Spinal cord (tissue), 9 donors: ENCODE measurements at regions not wholly inside any gene's neighbourhood (a gene's known extent, or its start where the extent isn't known, plus 50 kb on each side); places are given as distances from the start of the nearest gene placed in this dataset.

Experiments used
- DNase-seq, 6 donors: peaks; one replicate each; pipeline versions ENCODE4 v3.0.0 to v3.0.0-alpha.2; 2013 to 2015; ENCODE audit warnings: low spot score in 6 of 6, low read depth in 4 of 6
- H3K27ac ChIP-seq: one replicate; pipeline ENCODE4 v1.5.1; 2013; ENCODE audit warnings: low read depth, low read length, control low read depth
- H3K27me3 ChIP-seq: one replicate; pipeline ENCODE4 v1.6.1; 2013; ENCODE audit warnings: low read length; ENCODE audit not compliant: control insufficient read depth, insufficient read depth
- H3K36me3 ChIP-seq: one replicate; pipeline ENCODE4 v1.6.1; 2013; ENCODE audit warnings: low read length; ENCODE audit not compliant: control insufficient read depth, insufficient read depth
- H3K4me1 ChIP-seq: one replicate; pipeline ENCODE4 v1.6.1; 2013; ENCODE audit warnings: low read length; ENCODE audit not compliant: control insufficient read depth, insufficient read depth
- H3K4me3 ChIP-seq: one replicate; pipeline ENCODE4 v1.5.1; 2013; ENCODE audit warnings: low read depth, low read length, control low read depth
- H3K9me3 ChIP-seq: one replicate; pipeline ENCODE4 v1.6.1; 2013; ENCODE audit warnings: low read length; ENCODE audit not compliant: control insufficient read depth, insufficient read depth
- WGBS: methylation state at CpG from one replicate; pipeline ENCODE4 v1.1.5; 2013; ENCODE audit warnings: missing lambda C conversion rate; ENCODE audit not compliant: insufficient coverage; 5-methylcytosine and 5-hydroxymethylcytosine counted together
- donor health status: healthy.

DNA sequence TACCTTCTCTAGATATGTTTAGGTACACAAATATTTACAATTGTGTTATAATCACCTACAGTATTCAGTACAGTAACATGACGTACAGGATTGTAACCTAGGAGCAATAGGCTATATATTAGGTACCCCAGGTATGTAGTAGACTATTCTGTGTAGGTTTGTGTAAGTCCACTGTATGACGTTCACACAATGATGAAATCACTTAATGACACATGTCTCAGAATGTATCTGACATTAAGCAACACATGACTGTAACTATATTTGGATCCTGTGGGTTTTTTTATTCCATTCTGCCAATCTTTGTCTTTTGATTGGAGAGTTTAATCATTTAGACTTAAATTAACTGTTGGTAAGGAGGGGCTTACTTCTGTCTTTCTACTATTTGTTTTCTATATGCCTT, 52.1 kb downstream of the STYXL2 start:
- no peak overlapping the region for H3K27ac ChIP-seq

DNA sequence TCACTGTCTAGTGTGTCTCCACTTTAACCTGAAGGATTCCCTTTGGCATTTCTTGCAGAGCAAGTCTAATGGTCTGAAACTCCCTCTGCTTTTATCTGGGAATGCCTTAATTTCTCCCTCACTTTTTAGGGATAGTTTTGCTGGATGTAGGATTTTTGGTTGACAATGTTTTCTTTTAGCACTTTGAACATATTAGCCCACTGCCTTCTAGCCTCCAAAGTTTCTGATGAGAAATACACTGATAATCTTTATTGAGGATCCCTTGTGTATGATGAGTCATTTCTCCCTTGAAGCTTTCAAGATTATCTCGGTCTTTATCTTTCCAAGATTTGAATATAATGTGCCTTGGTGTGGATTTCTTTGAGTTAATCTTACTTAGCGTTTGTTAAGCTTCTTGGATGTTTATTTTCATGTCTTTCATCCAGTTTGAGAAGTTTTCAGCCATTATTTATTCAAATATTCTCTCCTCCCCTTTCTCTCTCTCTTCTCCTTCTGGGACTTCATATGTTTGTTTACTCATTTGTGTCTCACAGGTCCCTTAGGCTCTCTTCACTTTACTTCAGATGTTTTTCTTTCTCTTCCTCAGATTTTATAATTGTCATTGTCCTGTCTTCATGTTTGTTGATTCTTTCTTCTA, 53.1 kb downstream of the STYXL2 start:
- no peaks in the 10 kb centered on the region for H3K27me3 ChIP-seq
- H3K4me1 ChIP-seq = peaks cover 6% of the 10 kb centered on the region
- H3K4me3 ChIP-seq = no peak overlapping the region
- H3K9me3 ChIP-seq = no peaks in the 10 kb centered on the region
- no peak overlapping the region for H3K27ac ChIP-seq
- DNase-seq = no peak
- H3K36me3 ChIP-seq = no peaks in the 10 kb centered on the region
- WGBS = no CpG with 5 or more reads among the region's 2 CpGs

More for the DNA sequence above, 52.1 kb downstream of the STYXL2 start:
- Histone ChIP-seq H3K27me3 (no peaks in the 10 kb centered on the region), H3K4me1 (peaks cover 6% of the 10 kb centered on the region), H3K4me3 (no peak overlapping the region), H3K9me3 (no peaks in the 10 kb centered on the region), H3K36me3 (no peaks in the 10 kb centered on the region)
- WGBS = no CpG with 5 or more reads among the region's 2 CpGs
- DNase-seq = no peak

DNA sequence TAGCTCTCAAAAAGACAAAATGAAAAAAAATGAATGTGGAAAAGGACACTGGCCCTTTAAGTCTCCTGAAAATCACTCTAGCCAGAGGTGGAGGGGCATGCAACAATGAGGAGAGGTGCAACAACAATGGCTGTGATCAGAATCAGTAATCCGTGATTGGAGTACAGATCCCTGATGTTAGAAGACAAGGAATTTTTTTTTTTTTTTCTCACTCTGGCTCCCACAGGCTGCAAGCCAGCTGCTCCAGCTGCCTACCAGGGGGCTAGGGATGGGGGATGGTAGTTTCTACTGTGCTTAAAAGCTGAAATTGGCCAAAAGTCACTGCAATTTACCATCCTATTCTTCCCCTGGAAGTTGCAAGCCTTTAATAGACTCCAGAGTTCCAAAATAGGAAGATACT, 54.5 kb downstream of the STYXL2 start:
- Histone ChIP-seq H3K36me3 (no peaks in the 10 kb centered on the region), H3K4me3 (no peak overlapping the region), H3K27ac (no peak overlapping the region), H3K27me3 (no peaks in the 10 kb centered on the region), H3K9me3 (no peaks in the 10 kb centered on the region), H3K4me1 (peaks cover 6% of the 10 kb centered on the region)
- WGBS = 0% methylated on average over 1 of the region's 1 CpG
- DNase-seq = peak in 2 of 6 donors; percentile 47 to 69

DNA sequence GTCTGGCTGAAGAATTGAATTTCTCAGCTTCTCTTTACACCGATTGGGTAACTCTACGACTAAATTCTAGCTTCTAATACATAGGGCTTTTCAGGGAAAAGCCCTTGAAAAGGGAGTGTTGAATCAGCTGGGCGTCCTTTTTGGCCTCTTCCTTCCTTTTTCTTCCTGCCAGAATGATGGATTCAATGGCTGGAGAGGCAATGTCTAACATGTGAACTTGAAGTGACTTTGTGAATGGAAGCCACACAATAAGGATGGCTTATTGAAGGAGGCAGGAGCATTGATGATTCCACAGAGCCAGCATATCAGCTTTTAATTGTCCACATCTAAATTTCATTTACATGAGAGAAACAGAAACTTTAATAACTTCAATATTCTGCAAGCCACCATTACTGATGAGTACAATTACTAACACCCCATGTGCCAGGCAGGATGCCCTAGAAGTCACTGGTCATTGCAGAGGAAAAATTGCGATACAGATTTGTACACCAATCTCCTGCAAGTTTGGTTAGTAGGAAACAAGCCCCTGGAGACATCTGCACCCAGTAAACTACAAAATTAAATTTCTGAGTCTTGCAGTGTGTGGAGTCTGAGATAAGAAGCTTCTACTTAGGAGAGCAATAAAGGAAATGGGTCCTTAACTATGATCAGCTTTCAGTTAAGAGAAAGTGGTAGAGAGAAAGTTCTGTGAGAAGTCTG, 56.1 kb downstream of the STYXL2 start:
- H3K27me3 ChIP-seq = no peaks in the 10 kb centered on the region
- H3K4me1 ChIP-seq = peaks cover 6% of the 10 kb centered on the region
- no peak overlapping the region for H3K27ac ChIP-seq
- 80% methylated on average over 1 of the region's 4 CpGs for WGBS
- no peaks in the 10 kb centered on the region for H3K36me3 ChIP-seq
- peak in 1 of 6 donors; percentile 45 for DNase-seq
- H3K9me3 ChIP-seq = no peaks in the 10 kb centered on the region
- no peak overlapping the region for H3K4me3 ChIP-seq

DNA sequence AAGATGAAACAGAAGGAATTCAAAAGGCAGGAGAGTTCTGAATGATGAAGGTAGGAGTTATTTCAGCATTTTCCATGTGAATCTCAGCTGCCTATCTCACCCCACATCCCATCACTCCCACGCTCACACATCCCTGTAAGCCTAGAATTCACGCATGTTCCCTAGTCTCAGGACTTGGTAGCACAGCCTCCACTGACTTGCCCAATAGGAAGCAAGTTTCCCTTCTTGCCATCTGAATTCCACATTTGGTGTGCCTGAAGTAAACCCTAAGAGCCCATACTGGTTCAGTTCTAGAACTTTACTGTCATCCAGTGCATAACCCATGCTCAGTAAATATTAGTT, 56.6 kb downstream of the STYXL2 start:
- no peaks in the 10 kb centered on the region for H3K9me3 ChIP-seq
- DNase-seq = no peak
- WGBS = 100% methylated on average over 2 of the region's 2 CpGs

DNA sequence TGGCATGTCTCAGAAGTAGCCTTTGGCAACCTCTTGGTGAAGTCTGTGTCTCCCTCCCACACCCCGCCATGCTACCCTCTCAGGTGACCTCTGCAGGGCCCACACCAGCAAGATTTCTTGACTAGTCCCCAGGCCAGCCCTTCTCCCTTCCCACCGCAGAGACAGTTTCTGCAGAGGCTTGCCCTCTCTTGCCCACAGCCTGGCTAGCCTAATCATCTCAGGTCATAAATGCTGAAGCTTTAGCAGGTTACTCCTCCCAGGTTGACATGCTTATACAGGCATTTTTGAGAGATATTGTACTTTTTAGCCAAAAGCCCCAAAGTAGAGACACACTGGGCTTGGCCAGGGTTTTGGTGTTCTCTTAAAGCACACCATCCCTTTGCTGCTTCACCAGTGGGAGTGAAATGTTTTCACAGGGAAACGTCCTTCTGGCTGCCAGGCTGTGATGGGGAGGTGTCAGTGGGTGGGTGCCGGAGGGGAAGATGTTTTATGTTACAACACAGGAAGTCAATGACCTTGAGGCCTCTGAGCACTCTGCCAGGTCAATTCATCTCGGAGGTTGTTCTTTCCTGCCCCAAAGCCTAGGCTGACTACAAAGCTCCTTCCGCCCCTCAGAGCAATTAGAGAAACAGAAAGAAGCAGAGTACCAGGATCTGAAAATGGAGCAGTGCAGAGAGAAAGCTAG, 58.5 kb downstream of the STYXL2 start:
- H3K4me1 ChIP-seq = peaks cover 6% of the 10 kb centered on the region
- no peak overlapping the region for H3K27ac ChIP-seq
- H3K27me3 ChIP-seq = no peaks in the 10 kb centered on the region
- H3K9me3 ChIP-seq = no peaks in the 10 kb centered on the region
- H3K4me3 ChIP-seq = no peak overlapping the region
- WGBS = 81% methylated on average over 2 of the region's 6 CpGs
- DNase-seq = no peak
- no peaks in the 10 kb centered on the region for H3K36me3 ChIP-seq

More for the DNA sequence above, 56.6 kb downstream of the STYXL2 start:
- H3K27ac ChIP-seq = no peak overlapping the region
- no peaks in the 10 kb centered on the region for H3K27me3 ChIP-seq
- H3K4me3 ChIP-seq = no peak overlapping the region
- H3K36me3 ChIP-seq = no peaks in the 10 kb centered on the region
- peaks cover 6% of the 10 kb centered on the region for H3K4me1 ChIP-seq

DNA sequence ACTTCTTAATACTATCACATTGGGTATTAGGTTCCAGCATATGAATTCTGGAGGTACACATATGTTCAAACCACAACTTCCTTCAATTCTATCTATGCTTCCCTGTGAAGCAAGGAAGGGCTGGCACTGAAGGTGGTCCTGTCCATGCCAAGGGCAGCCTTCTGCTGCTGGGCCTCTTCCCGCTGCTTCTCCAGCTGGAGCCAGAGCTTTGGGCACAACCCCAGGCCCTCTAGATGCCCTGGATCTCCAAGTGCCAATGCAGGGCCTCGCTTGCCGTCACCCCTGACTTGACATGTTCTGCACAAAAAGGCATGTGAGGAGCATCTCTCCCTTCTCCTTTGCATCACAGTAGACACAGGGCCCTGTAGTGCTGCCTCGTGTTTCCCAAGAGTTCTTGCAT, 62.6 kb downstream of the STYXL2 start:
- Histone ChIP-seq H3K4me3 (no peak overlapping the region), H3K9me3 (no peaks in the 10 kb centered on the region), H3K36me3 (no peaks in the 10 kb centered on the region), H3K27me3 (no peaks in the 10 kb centered on the region), H3K27ac (no peak overlapping the region), H3K4me1 (no peaks in the 10 kb centered on the region)
- DNase-seq = no peak
- 90% methylated on average over 3 of the region's 4 CpGs for WGBS

DNA sequence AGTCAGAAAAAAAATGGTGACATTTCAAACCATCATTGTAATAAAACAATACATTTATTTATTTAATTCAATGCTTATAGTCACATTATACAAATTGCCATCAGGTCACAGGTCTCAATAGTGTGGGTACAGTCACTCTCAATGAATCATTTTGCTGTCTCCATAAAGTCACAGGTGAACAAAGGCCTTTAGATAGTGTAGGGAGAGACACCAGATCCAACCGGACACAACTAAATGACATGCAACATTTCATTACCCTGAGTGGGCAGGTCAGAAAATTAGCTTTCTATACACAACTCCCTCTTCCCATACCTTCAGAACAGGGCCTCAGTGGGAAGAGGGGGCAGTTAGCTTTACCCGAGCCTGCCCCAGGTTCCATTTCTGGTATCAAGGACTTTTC, 63.2 kb downstream of the STYXL2 start:
- DNase-seq = no peak
- H3K27me3 ChIP-seq = no peaks in the 10 kb centered on the region
- H3K9me3 ChIP-seq = no peaks in the 10 kb centered on the region
- no peak overlapping the region for H3K27ac ChIP-seq
- no peaks in the 10 kb centered on the region for H3K36me3 ChIP-seq
- H3K4me3 ChIP-seq = no peak overlapping the region
- no CpG with 5 or more reads among the region's 2 CpGs for WGBS
- no peaks in the 10 kb centered on the region for H3K4me1 ChIP-seq

DNA sequence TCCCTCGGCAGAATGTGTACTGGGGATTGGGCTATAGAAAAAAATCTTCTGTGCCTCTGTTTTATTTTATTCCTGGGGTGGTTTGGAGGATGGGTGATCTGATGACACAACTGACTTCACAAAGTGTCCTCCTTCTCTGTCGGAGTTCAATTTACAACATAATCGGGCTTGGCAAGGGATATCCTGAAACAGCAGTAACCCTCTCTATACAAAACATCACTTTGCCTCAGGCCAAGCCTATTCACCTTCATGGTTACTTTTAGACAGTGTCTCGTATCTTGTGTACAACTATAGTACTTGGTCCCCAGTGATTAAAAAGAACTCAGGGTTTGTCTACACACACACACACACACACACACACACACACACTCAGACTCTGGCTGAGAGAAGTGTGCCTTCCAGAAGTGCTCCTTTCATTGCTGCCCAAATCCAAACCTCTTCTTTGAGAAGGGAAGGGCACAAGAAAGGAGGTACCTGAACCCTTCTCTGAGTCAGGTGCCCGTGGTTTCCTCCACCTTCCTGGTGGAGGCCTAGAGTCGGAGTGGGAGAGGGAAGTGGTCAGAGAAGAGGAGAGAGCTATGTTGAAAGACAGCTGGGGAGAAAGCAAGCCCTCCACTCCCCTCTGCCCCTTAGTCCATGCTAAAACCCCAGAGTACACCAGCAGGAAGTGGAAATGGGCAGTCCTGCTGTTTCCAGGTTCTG, 62.4 kb upstream of the POU2F1 start:
- H3K27me3 ChIP-seq = no peaks in the 10 kb centered on the region
- WGBS = 41% methylated on average over 2 of the region's 6 CpGs
- no peak overlapping the region for H3K27ac ChIP-seq
- H3K36me3 ChIP-seq = no peaks in the 10 kb centered on the region
- H3K4me3 ChIP-seq = no peak overlapping the region
- no peak for DNase-seq
- H3K4me1 ChIP-seq = no peaks in the 10 kb centered on the region
- no peaks in the 10 kb centered on the region for H3K9me3 ChIP-seq
